K562 (cell line): ENCODE measurements at regions not wholly inside any gene's neighbourhood (a gene's known extent, or its start where the extent isn't known, plus 50 kb on each side); places are given as distances from the start of the nearest gene placed in this dataset.

Experiments
- ATAC-seq: fragments of 200-7000 bp; cut with Tn5 transposase; 3 replicates; pipeline ENCODE4 v1.9.1; 2020; ENCODE audit warnings: moderate library complexity
- BruUV-seq: library from RNA; stranded (reverse); fragments of 400-500 nt; replicated peaks from 2 replicates; lab custom pipeline; 2021; lab: Mats Ljungman, UMichigan
- CTCF ChIA-PET: fragments of 300-600 bp; formaldehyde crosslinking; extraction: SDS; loops from one replicate; lab custom pipeline; 2021; ENCODE audit warnings: low intra/inter-chr PET ratio; lab: Yijun Ruan, JAX
- POLR2A ChIA-PET: fragments of 300-600, 350-650 bp; sonication (Branson Sonifier 250); formaldehyde crosslinking; extraction: SDS; loops from one replicate; lab custom pipeline; 2021; ENCODE audit warnings: antibody characterized with exemption, inconsistent platforms; lab: Yijun Ruan, JAX
- DNase-seq, 4 experiments: peaks; one replicate each; pipeline versions ENCODE4 v3.0.0 to v3.0.0-alpha.2; 2011 to 2018; ENCODE audit warnings: low spot score in 3 of 4, mixed read lengths in 3 of 4; ENCODE audit errors: extremely low read depth in 1 of 4
- FAIRE-seq: peaks from 2 replicates; lab custom pipeline; 2011; peaks lifted over from hg19 to GRCh38; lab: Jason Lieb, UNC
- H2AFZ ChIP-seq: 2 replicates; pipeline ENCODE4 v1.6.0; 2011; ENCODE audit warnings: low read depth, low read length, control low read depth, inconsistent platforms
- H3K27ac ChIP-seq: fragments of 200-600 bp; 3 replicates; pipeline ENCODE4 v1.8.0; 2011; ENCODE audit warnings: low read depth, mild to moderate bottlenecking, control low read depth, inconsistent platforms, low read length, moderate library complexity, mixed read lengths; ENCODE audit errors: extremely low read depth
- H3K27me3 ChIP-seq, 2 experiments: fragments of 300-600 bp in 1 of 2; 2 replicates in 1 of 2; 3 replicates in 1 of 2; pipeline versions ENCODE4 v1.6.0 to v1.8.0; 2011; ENCODE audit warnings: inconsistent platforms in 2 of 2, low read length in 2 of 2, mild to moderate bottlenecking in 1 of 2, mixed read lengths in 1 of 2, moderate library complexity in 1 of 2; ENCODE audit not compliant: control insufficient read depth in 2 of 2, insufficient read depth in 2 of 2
- H3K36me3 ChIP-seq: fragments of 300-600 bp; 3 replicates; pipeline ENCODE4 v1.8.0; 2011; ENCODE audit warnings: mild to moderate bottlenecking, low read length, inconsistent platforms; ENCODE audit not compliant: control insufficient read depth, insufficient read depth
- H3K4me1 ChIP-seq, 2 experiments: fragments of 200-600 bp in 1 of 2; replicated peaks in 1 of 2; 2 replicates in 1 of 2; 3 replicates in 1 of 2; pipeline versions ENCODE4 v1.5.1 to v1.8.0; 2011; ENCODE audit warnings: inconsistent platforms in 2 of 2, low read length in 2 of 2, mild to moderate bottlenecking in 1 of 2, mixed read lengths in 1 of 2, moderate library complexity in 1 of 2; ENCODE audit not compliant: control insufficient read depth in 2 of 2, insufficient read depth in 2 of 2
- H3K4me2 ChIP-seq: 2 replicates; pipeline ENCODE4 v1.6.1; 2011; ENCODE audit warnings: low read length, control low read depth, inconsistent platforms, mixed read lengths; ENCODE audit not compliant: insufficient read depth
- H3K4me3 ChIP-seq: fragments of 200-600 bp; sonication (generic), shearing (Covaris generic); 2 replicates; pipeline ENCODE4 v1.5.1; 2016; ENCODE audit warnings: control low read depth, inconsistent platforms
- H3K79me2 ChIP-seq: fragments of 200-600 bp; 3 replicates; pipeline ENCODE4 v1.8.0; 2011; ENCODE audit warnings: low read length, inconsistent platforms; ENCODE audit not compliant: control insufficient read depth, insufficient read depth
- H3K9ac ChIP-seq, 2 experiments: 2 replicates each; pipeline versions ENCODE4 v1.6.0 to v1.6.1; 2011; ENCODE audit warnings: low read depth in 2 of 2, low read length in 2 of 2, control low read depth in 1 of 2, inconsistent platforms in 1 of 2, mild to moderate bottlenecking in 1 of 2, mixed read lengths in 1 of 2; ENCODE audit not compliant: insufficient read depth in 1 of 2
- H3K9me1 ChIP-seq: one replicate; pipeline ENCODE4 v1.6.0; 2011; ENCODE audit warnings: inconsistent platforms, mild to moderate bottlenecking, low read length, moderate library complexity; ENCODE audit not compliant: control insufficient read depth, insufficient read depth
- H3K9me3 ChIP-seq: replicated peaks from 2 replicates; pipeline ENCODE4 v1.5.1; 2011; ENCODE audit warnings: low read depth, low read length, inconsistent platforms; ENCODE audit not compliant: control insufficient read depth, insufficient read depth
- H4K20me1 ChIP-seq: replicated peaks from 2 replicates; pipeline ENCODE4 v1.6.1; 2011; ENCODE audit warnings: low read length, inconsistent platforms, mixed read lengths; ENCODE audit not compliant: control insufficient read depth, insufficient read depth
- CHD2 ChIP-seq: IDR thresholded peaks from 2 replicates; pipeline ENCODE4 v1.6.1; 2011; ENCODE audit warnings: low read depth, low read length
- COPS2 ChIP-seq: fragments of 450-650 bp; conservative IDR thresholded peaks from 2 replicates; pipeline ENCODE4 v1.6.1; 2016; ENCODE audit warnings: mild to moderate bottlenecking, moderate library complexity
- EP300 ChIP-seq: IDR thresholded peaks from 2 replicates; pipeline ENCODE4 v1.6.1; 2012; ENCODE audit warnings: low read length, improper control_type of control experiment
- HDAC6 ChIP-seq: IDR thresholded peaks from 2 replicates; pipeline ENCODE4 v1.6.1; 2012; ENCODE audit warnings: low read depth, mild to moderate bottlenecking, control low read depth, inconsistent platforms, low read length, moderate library complexity
- KHSRP ChIP-seq: fragments of 450-650 bp; IDR thresholded peaks from 2 replicates; pipeline ENCODE4 v1.6.1; 2017
- NUFIP1 ChIP-seq: fragments of 450-650 bp; IDR thresholded peaks from 2 replicates; pipeline ENCODE4 v1.6.1; 2018; ENCODE audit not compliant: partially characterized antibody
- OTX1 ChIP-seq: fragments of 450-650 bp; formaldehyde crosslinking; IDR thresholded peaks from 2 replicates; pipeline ENCODE4 v1.4.0; 2022; ENCODE audit warnings: mild to moderate bottlenecking
- PHF21A ChIP-seq: fragments of 450-650 bp; IDR thresholded peaks from 2 replicates; pipeline ENCODE4 v1.6.1; 2017; ENCODE audit warnings: low read depth, borderline replicate concordance
- RHOXF2B ChIP-seq: fragments of 250-450 bp; sonication (Bioruptor Pico); conservative IDR thresholded peaks from 2 replicates; pipeline ENCODE4 v1.5.1; 2021
- RUNX1 ChIP-seq: sonication (generic); IDR thresholded peaks from 2 replicates; pipeline ENCODE4 v1.6.1; 2016; ENCODE audit warnings: antibody characterized with exemption, low read depth
- TEAD2 ChIP-seq: fragments of 450-650 bp; IDR thresholded peaks from 2 replicates; pipeline ENCODE4 v1.6.1; 2016; ENCODE audit warnings: missing genetic modification characterization, control low read depth, missing compliant biosample characterization
- ZC3H8 ChIP-seq: fragments of 450-650 bp; IDR thresholded peaks from 2 replicates; pipeline ENCODE4 v1.6.1; 2017
- ZNF232 ChIP-seq: sonication (generic); formaldehyde crosslinking; IDR thresholded peaks from 2 replicates; pipeline ENCODE4 v1.8.0; 2022; ENCODE audit warnings: mild to moderate bottlenecking, missing genetic modification reagents
- ZNF707 ChIP-seq: fragments of 250-450 bp; sonication (Bioruptor Pico); conservative IDR thresholded peaks from 2 replicates; pipeline ENCODE4 v1.8.0; 2022; ENCODE audit warnings: inconsistent platforms, mild to moderate bottlenecking, moderate library complexity
- ZNF764 ChIP-seq: fragments of 250-450 bp; sonication (Bioruptor Pico); IDR thresholded peaks from 2 replicates; pipeline ENCODE4 v1.4.0; 2020; ENCODE audit warnings: low read depth, mild to moderate bottlenecking, moderate library complexity
- WGBS: fragments of 100-300 bp; shearing (Covaris generic); methylation state at CpG from one replicate; pipeline ENCODE4 v1.1.6; 2016; ENCODE audit warnings: low coverage, mixed read lengths; ENCODE audit not compliant: insufficient coverage; ENCODE audit errors: missing lambda C conversion rate; 5-methylcytosine and 5-hydroxymethylcytosine counted together
- in situ Hi-C: fragments of 300-500 bp; cut with MboI; formaldehyde crosslinking; loops from 4 replicates; pipeline ENCODE4 v1.15.0; 2018; ENCODE audit warnings: inconsistent platforms, mixed read lengths
- intact Hi-C: fragments of 100-400 bp; cut with micrococcal nuclease; formaldehyde crosslinking; loops from 2 replicates; pipeline ENCODE4 v1.14.2; 2022
- TF ChIP-seq, protein P1 (sequence below): fragments of 250-450 bp; sonication (Bioruptor Pico); IDR thresholded peaks from 2 replicates; pipeline ENCODE4 v1.5.0; 2022; ENCODE audit warnings: mild to moderate bottlenecking
- TF ChIP-seq, protein P2 (sequence below), 2 experiments: fragments of 250-450 bp in 1 of 2; fragments of 450-650 bp in 1 of 2; sonication (Bioruptor Pico) in 1 of 2; IDR thresholded peaks; 2 replicates each; pipeline versions ENCODE4 v1.6.1 to v1.8.0; 2016 to 2021; ENCODE audit warnings: mild to moderate bottlenecking in 2 of 2, moderate library complexity in 2 of 2, missing compliant biosample characterization in 1 of 2, missing genetic modification characterization in 1 of 2
- TF ChIP-seq, protein P3 (sequence below): sonication (generic); formaldehyde crosslinking; IDR thresholded peaks from 2 replicates; pipeline ENCODE4 v1.8.1; 2023; ENCODE audit warnings: mild to moderate bottlenecking, missing genetic modification reagents
- TF ChIP-seq, protein P4 (sequence below): sonication (generic); formaldehyde crosslinking; IDR thresholded peaks from 2 replicates; pipeline ENCODE4 v1.9.0; 2022; ENCODE audit warnings: mild to moderate bottlenecking, missing genetic modification reagents

DNA sequence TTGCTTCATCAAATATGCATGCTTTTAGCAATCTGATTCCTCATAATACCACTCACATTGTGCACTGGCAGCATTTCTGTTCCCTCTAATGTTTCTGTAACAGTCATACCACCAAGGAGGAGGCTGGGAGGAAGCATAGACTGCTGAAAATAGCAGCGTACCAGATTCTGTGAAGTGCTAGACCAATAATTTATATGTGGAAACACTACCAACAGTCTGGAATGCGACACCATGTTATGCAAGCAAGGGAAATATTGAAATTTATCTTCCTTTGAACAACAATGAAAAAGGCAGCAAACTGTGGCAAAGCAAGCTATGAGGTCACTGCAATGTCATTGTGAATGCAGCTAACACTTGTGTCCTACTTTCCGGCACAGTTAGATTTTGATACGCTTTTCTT lies 1388.0 kb downstream of the EFNB2 start:
- 10% methylated on average over 4 of the region's 4 CpGs for WGBS
- H3K4me1 ChIP-seq, result no peaks in the 10 kb centered on the region
- intact Hi-C loops, result no loop called here
- CTCF ChIA-PET, result no interaction called here
- no peak overlapping the region for H3K4me3 ChIP-seq
- H3K27me3 ChIP-seq, result no peaks in the 10 kb centered on the region
- H3K9me1 ChIP-seq, result no peaks in the 10 kb centered on the region
- TF ChIP-seq ZNF764 (CRISPR knock-in tag) (no peak), HDAC6 (no peak), COPS2 (no peak), KHSRP (no peak), RHOXF2B (CRISPR knock-in tag) (no peak), EP300 (no peak), TEAD2 (tag) (no peak), OTX1 (CRISPR knock-in tag) (no peak), ZC3H8 (no peak), RUNX1 (no peak), ZNF707 (no peak), PHF21A (no peak), ZNF232 (no peak), NUFIP1 (no peak), CHD2 (no peak)
- TF ChIP-seq, protein P1, sequence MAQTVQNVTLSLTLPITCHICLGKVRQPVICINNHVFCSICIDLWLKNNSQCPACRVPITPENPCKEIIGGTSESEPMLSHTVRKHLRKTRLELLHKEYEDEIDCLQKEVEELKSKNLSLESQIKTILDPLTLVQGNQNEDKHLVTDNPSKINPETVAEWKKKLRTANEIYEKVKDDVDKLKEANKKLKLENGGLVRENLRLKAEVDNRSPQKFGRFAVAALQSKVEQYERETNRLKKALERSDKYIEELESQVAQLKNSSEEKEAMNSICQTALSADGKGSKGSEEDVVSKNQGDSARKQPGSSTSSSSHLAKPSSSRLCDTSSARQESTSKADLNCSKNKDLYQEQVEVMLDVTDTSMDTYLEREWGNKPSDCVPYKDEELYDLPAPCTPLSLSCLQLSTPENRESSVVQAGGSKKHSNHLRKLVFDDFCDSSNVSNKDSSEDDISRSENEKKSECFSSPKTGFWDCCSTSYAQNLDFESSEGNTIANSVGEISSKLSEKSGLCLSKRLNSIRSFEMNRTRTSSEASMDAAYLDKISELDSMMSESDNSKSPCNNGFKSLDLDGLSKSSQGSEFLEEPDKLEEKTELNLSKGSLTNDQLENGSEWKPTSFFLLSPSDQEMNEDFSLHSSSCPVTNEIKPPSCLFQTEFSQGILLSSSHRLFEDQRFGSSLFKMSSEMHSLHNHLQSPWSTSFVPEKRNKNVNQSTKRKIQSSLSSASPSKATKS, result no peak
- TF ChIP-seq, protein P2, sequence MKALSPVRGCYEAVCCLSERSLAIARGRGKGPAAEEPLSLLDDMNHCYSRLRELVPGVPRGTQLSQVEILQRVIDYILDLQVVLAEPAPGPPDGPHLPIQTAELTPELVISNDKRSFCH (CRISPR knock-in tag; IDR thresholded peaks at IDR 0.05), result no peak
- TF ChIP-seq, protein P2 (tag; IDR thresholded peaks at IDR 0.05), result no peak
- TF ChIP-seq, protein P3, sequence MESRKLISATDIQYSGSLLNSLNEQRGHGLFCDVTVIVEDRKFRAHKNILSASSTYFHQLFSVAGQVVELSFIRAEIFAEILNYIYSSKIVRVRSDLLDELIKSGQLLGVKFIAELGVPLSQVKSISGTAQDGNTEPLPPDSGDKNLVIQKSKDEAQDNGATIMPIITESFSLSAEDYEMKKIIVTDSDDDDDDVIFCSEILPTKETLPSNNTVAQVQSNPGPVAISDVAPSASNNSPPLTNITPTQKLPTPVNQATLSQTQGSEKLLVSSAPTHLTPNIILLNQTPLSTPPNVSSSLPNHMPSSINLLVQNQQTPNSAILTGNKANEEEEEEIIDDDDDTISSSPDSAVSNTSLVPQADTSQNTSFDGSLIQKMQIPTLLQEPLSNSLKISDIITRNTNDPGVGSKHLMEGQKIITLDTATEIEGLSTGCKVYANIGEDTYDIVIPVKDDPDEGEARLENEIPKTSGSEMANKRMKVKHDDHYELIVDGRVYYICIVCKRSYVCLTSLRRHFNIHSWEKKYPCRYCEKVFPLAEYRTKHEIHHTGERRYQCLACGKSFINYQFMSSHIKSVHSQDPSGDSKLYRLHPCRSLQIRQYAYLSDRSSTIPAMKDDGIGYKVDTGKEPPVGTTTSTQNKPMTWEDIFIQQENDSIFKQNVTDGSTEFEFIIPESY (CRISPR knock-in tag), result no peak
- TF ChIP-seq, protein P4, sequence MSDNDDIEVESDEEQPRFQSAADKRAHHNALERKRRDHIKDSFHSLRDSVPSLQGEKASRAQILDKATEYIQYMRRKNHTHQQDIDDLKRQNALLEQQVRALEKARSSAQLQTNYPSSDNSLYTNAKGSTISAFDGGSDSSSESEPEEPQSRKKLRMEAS (CRISPR knock-in tag), result no peak
- TF ChIP-seq, all 486 proteins: peak for 0
- H3K36me3 ChIP-seq, result no peaks in the 10 kb centered on the region
- ATAC-seq, result no peak
- no peaks in the 10 kb centered on the region for H3K79me2 ChIP-seq
- POLR2A ChIA-PET, result no interaction called here
- H3K9me3 ChIP-seq, result no peaks in the 10 kb centered on the region
- in situ Hi-C loops, result no loop called here
- H3K27ac ChIP-seq, result no peak overlapping the region
- FAIRE-seq, result no peak
- no peak overlapping the region for H3K4me2 ChIP-seq
- no peaks in the 10 kb centered on the region for H4K20me1 ChIP-seq
- no peak overlapping the region for H3K9ac ChIP-seq
- no peak overlapping the region for H2AFZ ChIP-seq
- no TSS peak for BruUV-seq
- DNase-seq, result no peak
